ENCODE measurements at regions not wholly inside any gene's neighbourhood (a gene's known extent, or its start where the extent isn't known, plus 50 kb on each side); places are given as distances from the start of the nearest gene placed in this dataset.
"Not testable (repeated sequence)": the region's sequence is repeated elsewhere in the genome, so short reads cannot be mapped to it uniquely, and the experiment has no call there.

DNA sequence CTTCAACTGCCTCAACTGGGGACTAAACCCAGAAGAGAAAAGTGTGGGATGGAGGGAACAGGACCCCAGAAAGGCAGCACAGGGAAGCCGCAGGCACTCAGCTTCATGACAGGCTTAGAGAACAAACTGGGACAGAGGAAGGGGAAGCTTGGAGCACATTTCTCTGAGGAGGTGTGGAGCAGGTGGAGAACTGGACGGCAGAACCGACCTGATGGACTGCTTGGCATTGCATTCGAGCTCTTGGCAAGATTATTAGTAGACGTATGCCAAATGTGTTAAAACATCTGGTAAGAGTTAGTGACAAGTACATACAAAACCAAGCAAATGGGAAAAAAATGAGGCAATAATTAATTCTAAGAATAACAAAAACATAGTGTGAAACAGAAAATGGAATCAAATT is 335.7 kb downstream of the SFMBT2 start:
- DNase-seq = no peak
- in situ Hi-C loops (cut with MboI; ENCODE audit: low pct_unique_long_range_greater_than_20kb, low sequenced_read_pairs) = no loop called here

DNA sequence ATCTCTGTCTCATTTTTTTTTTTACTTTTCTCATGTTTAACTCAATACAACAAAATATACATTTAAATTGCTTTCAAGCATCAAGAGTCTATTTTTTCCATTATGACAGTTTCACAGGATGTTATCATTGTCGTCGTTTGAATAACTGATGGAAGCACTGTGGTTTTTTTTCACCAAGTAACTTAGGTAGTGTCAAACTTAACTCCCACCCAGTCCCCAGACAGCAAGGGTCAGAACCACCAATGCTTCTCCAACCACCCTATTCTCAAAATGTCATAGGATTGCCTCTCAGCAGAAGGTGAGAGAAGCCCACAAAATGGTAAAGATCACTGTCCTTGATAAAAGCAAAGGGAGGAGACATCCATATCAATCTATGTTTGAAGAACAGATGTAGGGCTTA is 339.4 kb downstream of the SFMBT2 start:
- DNase-seq = no peak
- in situ Hi-C loops (cut with MboI; ENCODE audit: low pct_unique_long_range_greater_than_20kb, low sequenced_read_pairs) = no loop called here

DNA sequence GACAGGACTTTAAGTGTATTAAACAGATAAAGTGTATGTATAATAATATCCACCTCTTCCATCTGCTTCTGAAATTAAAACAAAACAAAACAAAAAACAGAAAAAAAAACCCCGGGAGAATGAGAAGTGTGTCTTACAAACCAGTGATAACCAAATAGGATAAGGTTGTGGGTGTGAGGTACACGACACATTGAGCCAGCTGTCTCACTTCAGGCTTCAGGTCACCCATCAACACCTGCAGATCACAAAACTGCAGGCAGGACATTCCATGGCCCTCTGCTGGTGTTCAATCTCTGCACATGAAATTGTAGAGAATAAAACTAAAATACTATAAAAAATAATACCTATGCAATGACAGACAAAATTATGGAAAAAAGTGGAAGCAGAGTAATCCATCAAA is 339.9 kb downstream of the SFMBT2 start:
- no peak for DNase-seq
- in situ Hi-C loops (cut with MboI; ENCODE audit: low pct_unique_long_range_greater_than_20kb, low sequenced_read_pairs) = no loop called here

DNA sequence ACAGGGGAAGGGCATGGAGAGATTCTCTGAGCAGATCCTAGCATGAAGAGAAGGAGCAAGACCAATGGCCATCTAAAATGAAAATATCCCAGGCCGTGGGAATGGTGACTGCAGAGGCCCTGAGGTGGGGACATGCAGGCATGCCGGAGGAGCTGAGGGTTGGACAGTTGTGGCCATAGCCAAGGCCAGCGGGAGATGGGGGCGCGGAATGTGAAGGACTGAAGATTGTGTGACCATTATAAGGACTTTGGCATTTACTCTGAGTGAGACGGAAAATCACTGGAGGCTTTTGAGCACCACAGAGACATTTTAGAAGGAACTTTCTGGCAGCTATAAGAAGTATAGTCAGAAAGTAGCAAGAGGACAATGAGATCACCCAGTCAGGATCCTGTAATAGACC is 341.1 kb downstream of the SFMBT2 start:
- in situ Hi-C loops (cut with MboI; ENCODE audit: low pct_unique_long_range_greater_than_20kb, low sequenced_read_pairs) = no loop called here
- DNase-seq = no peak

DNA sequence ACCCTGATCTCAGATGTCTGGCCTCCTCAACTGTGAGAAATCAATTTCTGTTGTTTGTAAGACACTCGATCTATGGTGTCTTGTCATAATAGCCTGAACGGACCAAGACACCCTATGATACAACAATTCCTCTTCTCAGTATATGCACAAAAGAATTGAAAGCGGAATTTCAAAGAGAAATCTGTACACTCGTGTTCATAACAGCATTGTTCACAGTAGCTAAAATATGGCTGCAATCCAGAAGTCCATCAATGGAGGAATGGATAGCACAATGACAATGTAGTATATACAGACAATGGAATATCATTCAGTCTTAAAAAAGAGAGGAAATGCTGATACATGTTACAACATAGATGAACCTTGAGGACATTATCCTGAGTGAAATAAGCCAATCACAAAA is 354.6 kb downstream of the SFMBT2 start:
- in situ Hi-C loops (cut with MboI; ENCODE audit: low pct_unique_long_range_greater_than_20kb, low sequenced_read_pairs) = no loop called here
- DNase-seq = no peak

DNA sequence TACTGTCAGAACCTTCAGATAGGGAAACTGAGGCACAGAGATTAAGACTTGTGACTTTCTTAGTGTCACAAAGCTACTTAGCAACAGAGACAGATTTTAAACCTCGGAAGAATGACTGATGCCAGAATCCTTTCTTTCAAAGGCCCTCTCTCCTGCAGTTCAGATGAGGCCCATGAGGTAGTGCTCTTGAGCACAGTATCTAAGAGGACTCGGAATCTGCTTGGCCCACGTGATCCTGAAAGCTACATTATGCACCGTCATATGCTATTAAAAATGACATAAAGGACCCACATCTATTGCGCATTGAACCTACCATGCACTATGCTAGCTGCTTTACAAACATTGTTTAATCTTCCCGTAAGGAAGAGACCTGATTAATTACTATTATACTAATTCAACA is 355.9 kb downstream of the SFMBT2 start:
- in situ Hi-C loops (cut with MboI; ENCODE audit: low pct_unique_long_range_greater_than_20kb, low sequenced_read_pairs) = no loop called here
- peak; percentile 43 for DNase-seq

DNA sequence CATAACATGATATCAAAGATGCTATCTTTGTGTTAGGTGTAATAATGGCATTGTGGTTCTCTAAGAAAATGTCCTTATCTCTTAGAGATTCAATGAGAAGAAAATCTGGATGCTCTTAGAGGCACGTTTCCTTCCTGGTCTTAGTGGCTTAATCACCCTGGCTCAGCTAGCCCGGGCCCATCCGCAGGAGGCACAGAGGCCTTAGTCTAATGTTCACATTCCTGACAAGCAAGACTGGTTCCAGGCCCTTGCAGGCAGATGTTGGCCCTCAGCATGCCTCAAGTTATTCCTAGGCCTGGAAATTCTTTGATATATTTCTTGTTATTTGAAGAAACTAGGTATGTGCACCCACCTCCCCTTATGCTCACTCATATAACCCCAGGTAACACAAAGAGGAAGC is 357.6 kb downstream of the SFMBT2 start:
- no peak for DNase-seq
- in situ Hi-C loops (cut with MboI; ENCODE audit: low pct_unique_long_range_greater_than_20kb, low sequenced_read_pairs) = no loop called here

DNA sequence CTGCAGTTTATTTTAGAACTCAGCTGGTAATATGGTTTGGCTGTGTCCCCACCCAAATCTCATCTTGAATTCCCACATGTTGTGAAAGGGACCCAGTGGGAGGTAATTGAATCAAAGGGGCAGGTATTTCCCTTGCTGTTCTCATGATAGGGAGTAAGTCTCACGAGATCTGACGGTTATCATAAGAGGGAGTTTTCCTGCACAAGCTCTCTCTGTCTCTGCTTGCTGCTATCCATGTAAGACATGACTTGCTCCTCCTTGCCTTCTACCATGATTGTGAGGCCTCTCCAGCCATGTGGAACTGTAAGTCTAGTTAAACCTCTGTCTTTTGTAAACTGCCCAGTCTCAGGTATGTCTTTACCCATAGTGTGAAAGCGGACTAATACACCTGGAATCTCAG is 360.8 kb downstream of the SFMBT2 start:
- DNase-seq; in situ Hi-C loops (cut with MboI; ENCODE audit: low pct_unique_long_range_greater_than_20kb, low sequenced_read_pairs): not testable (repeated sequence)

DNA sequence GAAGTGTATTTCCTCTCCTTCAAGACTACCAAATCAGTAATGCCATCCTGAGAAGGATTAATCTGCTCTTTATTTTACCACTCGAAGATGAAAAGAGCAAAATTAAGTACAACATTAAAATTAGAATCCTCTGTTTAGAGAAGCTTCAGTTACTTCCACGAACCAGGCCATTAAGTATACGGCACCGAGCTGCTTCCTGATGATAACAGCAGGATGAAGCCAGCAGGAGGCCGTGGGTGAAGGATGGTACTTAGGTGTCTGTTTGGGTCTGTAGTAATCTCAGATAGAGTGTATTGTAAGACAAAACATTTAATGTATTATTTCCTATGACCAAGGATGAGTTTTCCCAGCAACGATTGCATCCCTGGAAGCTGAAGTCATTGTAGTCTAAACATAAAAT is 362.8 kb downstream of the SFMBT2 start:
- in situ Hi-C loops (cut with MboI; ENCODE audit: low pct_unique_long_range_greater_than_20kb, low sequenced_read_pairs) = no loop called here

DNA sequence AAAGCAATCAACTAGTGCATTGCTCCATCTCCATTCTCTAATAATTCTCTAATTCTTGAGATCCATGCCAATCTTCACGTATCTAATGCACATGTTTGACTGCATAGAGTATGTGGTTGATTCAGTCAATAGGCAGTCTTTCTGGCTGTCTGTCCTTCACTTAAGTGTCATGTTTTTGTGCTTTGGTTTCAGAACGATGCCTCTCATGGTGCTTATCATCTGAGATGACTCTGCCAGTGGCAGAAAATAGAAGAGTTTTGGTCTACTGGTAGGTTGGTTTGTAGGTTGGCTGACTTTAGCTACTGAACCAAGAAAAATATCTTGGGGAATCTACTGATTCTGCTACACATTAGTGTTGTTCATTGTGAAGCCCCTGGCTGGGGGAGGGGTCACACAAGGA is 364.2 kb downstream of the SFMBT2 start:
- in situ Hi-C loops (cut with MboI; ENCODE audit: low pct_unique_long_range_greater_than_20kb, low sequenced_read_pairs) = no loop called here
- no peak for DNase-seq

More for the DNA sequence above, 362.8 kb downstream of the SFMBT2 start:
- DNase-seq = peak; percentile 46

DNA sequence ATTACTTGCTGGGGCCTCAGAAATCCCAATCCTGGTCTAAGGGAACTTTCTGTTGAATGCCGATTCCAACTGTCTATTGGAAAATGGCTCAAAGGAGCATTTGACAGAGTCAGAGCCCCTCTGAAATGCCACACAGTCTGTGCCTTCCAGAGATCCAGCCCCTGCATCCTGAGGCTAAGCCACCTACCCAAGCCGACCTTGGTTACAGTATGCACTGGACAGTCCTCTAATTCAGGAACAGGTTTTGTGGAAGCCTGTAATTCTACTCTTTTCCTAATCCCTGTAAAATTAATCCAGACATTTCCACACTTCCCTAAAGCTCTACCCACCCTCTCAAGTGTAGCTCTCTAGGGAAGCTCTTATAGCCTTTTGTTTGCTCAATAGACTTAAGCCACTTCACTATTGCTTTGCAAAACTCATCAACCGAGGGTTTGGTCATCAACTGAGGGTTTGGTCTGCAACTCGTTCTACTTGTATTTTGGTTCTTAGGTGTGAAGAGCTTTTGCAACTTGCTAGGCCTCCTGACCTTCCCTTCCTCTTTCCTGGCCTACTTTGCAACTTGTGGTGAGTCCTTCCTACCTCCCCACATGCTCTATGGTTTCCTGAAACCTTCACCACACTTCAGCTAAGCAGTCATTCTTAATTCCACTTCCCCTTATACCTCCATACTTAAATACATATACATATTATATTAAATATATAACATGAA is 364.8 kb downstream of the SFMBT2 start:
- DNase-seq = peak; percentile 97
- in situ Hi-C loops (cut with MboI; ENCODE audit: low pct_unique_long_range_greater_than_20kb, low sequenced_read_pairs) = no loop called here

DNA sequence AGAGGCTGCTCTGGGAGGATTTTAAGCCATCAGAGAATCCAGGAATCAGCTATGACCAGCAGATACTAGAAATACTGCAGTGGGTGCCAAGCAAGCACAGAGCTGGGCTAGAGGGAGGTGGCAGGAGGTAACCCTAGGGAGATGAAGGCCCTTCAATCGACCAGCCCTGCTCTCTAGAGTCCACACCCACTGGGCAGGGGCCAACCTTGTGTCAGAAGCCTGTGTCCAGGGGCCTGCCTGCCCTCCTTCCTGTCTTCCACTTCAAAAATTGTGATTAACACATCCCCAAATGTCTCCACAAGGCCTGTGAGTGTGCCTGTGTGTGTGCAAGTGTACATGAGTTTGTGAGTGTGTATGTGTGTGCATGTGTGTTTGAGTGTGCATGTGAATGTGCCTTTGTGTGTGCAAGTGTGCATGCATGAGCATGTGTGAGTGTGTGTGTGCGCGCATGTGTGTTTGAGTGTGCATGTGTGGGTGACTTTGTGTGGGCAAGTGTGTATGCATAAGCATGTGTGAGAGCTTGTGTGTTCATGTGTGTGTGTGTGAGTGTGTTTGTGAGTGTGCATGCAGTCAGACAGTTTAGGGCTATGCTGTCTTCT is 367.7 kb downstream of the SFMBT2 start:
- in situ Hi-C loops (cut with MboI; ENCODE audit: low pct_unique_long_range_greater_than_20kb, low sequenced_read_pairs) = no loop called here

DNA sequence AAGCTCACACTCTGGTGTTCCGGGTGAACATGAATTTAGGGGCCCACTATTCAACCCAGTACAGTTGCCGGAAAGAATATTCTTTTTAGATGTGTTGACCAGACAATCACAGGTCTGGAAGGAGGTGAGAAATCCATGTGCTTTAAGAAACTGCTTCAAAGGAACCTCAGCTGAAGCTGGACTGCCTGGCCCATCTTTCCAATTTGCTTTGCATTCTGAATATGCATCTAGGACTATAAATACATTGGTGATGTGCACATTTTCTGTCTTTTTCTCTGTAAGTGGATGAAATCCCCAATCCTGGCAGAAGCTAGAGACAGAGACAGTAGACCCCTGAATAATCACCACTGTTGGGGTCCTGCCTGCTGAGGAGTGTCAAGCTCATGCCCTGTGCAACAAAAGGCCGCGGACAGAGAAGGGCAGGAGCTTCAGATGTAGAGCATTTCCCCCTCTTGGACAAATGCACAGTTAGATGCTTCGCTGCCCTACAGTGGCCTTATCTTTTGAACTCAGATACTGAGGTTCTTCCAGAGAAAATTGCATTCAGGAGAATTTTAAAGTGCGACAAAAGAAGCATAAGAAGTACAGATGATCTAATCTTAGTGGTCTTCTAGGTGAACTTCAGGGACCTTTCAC is 368.3 kb downstream of the SFMBT2 start:
- in situ Hi-C loops (cut with MboI; ENCODE audit: low pct_unique_long_range_greater_than_20kb, low sequenced_read_pairs) = no loop called here
- no peak for DNase-seq

More for the DNA sequence above, 367.7 kb downstream of the SFMBT2 start:
- no peak for DNase-seq

DNA sequence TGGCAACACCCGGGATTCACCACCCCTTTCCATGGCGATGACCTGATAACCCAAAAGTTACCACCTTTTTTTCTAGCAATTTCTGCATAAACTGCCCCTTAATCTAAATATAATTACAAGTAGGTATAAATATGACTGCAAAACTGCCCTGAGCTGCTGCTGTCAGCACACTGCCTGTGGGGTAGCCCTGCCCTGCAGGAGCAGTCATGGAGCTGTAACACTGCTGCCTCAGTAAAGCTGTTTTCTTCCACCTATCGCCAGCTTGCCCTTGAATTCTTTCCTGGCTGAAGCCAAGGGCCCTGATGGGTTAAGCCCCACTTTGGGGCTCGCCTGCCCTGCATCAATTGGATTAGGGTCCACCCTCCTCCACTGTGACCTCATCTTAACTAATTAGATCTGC is 368.8 kb downstream of the SFMBT2 start:
- in situ Hi-C loops (cut with MboI; ENCODE audit: low pct_unique_long_range_greater_than_20kb, low sequenced_read_pairs) = no loop called here
- no peak for DNase-seq

DNA sequence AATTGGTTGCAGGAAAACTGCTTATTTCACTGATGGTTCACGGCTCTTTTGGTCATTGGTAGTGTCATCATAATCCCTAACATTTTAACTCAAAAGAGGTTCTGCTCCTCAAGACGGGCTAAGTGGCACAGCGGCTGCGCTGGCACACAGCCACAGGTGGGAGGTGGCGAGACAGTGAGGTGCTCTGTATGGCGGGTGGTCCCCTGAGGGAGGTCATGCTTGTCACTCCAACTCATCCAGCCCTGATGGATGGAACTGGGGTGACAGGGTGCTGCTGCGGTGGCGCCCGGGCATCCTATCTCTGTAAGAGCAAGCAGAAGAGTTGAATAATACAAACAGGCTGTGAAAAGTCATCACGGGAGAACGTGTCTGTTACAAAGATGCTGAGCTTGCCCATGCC is 370.2 kb downstream of the SFMBT2 start:
- in situ Hi-C loops (cut with MboI; ENCODE audit: low pct_unique_long_range_greater_than_20kb, low sequenced_read_pairs) = no loop called here
- DNase-seq = no peak

DNA sequence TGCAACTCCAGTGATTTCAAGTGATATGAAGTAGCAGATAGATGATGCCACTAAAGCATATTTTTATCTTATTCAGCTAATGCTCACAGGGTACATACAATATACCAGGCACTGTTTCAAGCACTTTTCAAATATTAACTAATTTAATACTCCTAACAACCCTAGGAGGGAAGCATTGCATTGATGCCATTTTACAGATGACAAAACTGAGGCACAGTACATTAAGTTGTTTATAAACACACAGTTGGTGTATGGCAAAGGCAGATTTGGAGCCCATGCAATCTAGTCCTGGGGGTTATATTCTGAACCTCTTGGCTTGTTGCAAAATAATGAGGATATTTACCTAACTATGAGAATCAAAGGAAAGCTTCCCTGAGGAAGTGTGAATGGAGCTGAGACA is 371.0 kb downstream of the SFMBT2 start:
- in situ Hi-C loops (cut with MboI; ENCODE audit: low pct_unique_long_range_greater_than_20kb, low sequenced_read_pairs) = no loop called here
- no peak for DNase-seq

DNA sequence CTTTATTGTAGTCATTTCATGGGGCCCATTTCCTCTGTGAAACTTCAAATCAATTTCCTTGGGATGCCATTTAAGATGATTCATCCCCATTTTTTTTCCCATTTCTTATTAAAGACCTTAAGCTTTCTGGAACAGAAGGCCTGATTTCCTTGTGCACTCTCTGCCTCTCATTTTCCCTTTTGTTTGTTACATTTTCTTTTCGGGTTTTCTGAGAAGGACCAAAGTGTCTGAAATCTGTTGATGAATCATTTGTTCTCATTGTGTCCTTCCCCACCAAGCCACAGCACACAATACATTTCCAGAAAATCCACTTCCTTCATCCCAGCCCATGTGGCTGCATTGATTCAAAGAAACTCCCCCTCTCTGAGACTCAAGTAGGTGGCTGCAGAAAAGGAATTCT is 372.4 kb downstream of the SFMBT2 start:
- DNase-seq = no peak
- in situ Hi-C loops (cut with MboI; ENCODE audit: low pct_unique_long_range_greater_than_20kb, low sequenced_read_pairs) = no loop called here

DNA sequence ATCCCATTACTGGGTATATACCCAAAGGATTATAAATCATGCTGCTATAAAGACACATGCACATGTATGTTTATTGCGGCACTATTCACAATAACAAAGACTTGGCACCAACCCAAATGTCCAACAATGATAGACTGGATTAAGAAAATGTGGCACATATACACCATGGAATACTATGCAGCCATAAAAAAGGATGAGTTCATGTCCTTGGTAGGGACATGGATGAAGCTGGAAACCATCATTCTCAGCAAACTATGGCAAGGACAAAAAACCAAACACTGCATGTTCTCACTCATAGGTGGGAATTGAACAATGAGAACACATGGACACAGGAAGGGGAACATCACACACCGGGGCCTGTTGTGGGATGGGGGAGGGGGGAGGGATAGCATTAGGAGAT is 373.4 kb downstream of the SFMBT2 start:
- in situ Hi-C loops (cut with MboI; ENCODE audit: low pct_unique_long_range_greater_than_20kb, low sequenced_read_pairs); DNase-seq: not testable (repeated sequence)

DNA sequence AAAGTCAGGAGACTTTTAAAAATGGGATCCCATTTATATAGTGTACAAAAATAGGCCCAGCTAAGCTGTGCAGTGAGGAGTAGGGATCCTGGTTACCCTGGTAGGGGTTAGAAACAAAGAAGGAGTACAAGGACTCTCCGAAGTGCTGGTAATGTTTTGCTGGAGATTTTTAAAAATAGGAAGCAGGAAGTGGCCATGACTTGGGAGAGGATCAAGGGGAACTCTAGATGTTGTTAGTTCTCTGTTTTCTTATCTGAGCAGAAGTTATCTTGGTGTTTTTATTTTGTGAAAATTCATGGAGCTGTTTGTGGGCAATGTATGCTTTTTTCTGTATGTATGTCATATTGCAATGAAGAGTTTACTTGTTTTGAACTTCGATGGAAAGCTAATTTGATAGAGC is 373.9 kb downstream of the SFMBT2 start:
- in situ Hi-C loops (cut with MboI; ENCODE audit: low pct_unique_long_range_greater_than_20kb, low sequenced_read_pairs) = no loop called here
- peak; percentile 32 for DNase-seq

DNA sequence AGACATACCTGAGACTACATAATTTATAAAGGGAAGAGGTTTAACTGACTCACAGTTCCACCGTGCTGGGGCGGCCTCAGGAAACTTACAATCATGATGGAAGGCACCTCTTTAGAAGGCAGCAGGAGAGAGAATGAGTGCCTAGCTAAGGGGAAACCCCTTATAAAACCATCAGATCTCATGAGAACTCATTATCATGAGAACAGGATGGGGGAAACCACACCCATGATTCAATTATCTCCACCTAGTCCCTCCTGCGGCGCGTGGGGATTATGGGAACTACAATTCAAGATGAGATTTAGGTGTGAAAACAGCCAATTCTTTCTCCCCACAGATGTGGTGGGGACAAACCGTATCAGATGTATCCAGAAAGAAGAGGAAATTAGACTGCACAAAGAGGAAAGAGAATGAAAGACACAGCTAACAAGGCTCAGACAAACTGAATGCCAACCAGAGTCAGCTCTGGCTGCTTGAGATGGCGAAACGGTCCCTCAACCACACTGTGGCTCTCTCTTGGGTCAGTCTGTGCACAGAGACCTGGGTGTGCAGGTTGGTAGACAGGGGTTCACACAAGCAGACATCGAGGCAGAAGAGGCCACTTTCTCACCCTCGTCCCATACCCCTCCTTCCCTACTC is 375.6 kb downstream of the SFMBT2 start:
- in situ Hi-C loops (cut with MboI; ENCODE audit: low pct_unique_long_range_greater_than_20kb, low sequenced_read_pairs) = no loop called here
- no peak for DNase-seq

Data from KBM-7 (cell line).